H1 (cell line): ENCODE measurements at regions not wholly inside any gene's neighbourhood (a gene's known extent, or its start where the extent isn't known, plus 50 kb on each side); places are given as distances from the start of the nearest gene placed in this dataset.

Experiments
- CTCF ChIA-PET: fragments of 300-600 bp; sonication (Branson Sonifier 250); formaldehyde crosslinking; loops from one replicate; lab custom pipeline; 2021; ENCODE audit not compliant: partially characterized antibody; lab: Charles Lee
- POLR2A ChIA-PET: fragments of 300-600 bp; sonication (Branson Sonifier 250); formaldehyde crosslinking; loops from one replicate; lab custom pipeline; 2021; ENCODE audit warnings: inconsistent platforms; ENCODE audit not compliant: partially characterized antibody; lab: Charles Lee
- DNase-seq, 2 experiments: peaks; one replicate each; pipeline versions ENCODE4 v3.0.0 to v3.0.0-alpha.2; 2010 to 2022; ENCODE audit warnings: low spot score in 2 of 2, low read depth in 1 of 2, mixed read lengths in 1 of 2
- FAIRE-seq: peaks from 2 replicates; lab custom pipeline; 2011; peaks lifted over from hg19 to GRCh38; lab: Jason Lieb, UNC
- H2AFZ ChIP-seq: 2 replicates; pipeline ENCODE4 v1.8.1; 2012; ENCODE audit warnings: low read length, inconsistent platforms
- H2AK5ac ChIP-seq: 2 replicates; pipeline ENCODE4 v1.6.1; 2013; ENCODE audit warnings: low read depth, low read length
- H2BK120ac ChIP-seq: replicated peaks from 2 replicates; pipeline ENCODE3; 2013; ENCODE audit warnings: low read depth, low read length, inconsistent platforms
- H2BK12ac ChIP-seq: 2 replicates; pipeline ENCODE4 v1.6.1; 2013; ENCODE audit warnings: low read depth, low read length
- H2BK15ac ChIP-seq: 2 replicates; pipeline ENCODE4 v1.6.1; 2013; ENCODE audit warnings: low read length
- H2BK20ac ChIP-seq: 2 replicates; pipeline ENCODE4 v1.6.1; 2013; ENCODE audit warnings: low read length
- H2BK5ac ChIP-seq: 2 replicates; pipeline ENCODE4 v1.6.1; 2013; ENCODE audit warnings: low read depth, low read length
- H3K14ac ChIP-seq: 2 replicates; pipeline ENCODE4 v1.6.1; 2013; ENCODE audit warnings: inconsistent platforms; ENCODE audit not compliant: insufficient read length
- H3K18ac ChIP-seq: 2 replicates; pipeline ENCODE4 v1.6.1; 2013; ENCODE audit warnings: low read length; ENCODE audit errors: extremely low read depth
- H3K23ac ChIP-seq: 2 replicates; pipeline ENCODE4 v1.6.1; 2013; ENCODE audit warnings: inconsistent platforms; ENCODE audit not compliant: insufficient read length
- H3K23me2 ChIP-seq: 2 replicates; pipeline ENCODE4 v1.6.1; 2013; ENCODE audit warnings: low read depth, low read length
- H3K27ac ChIP-seq: 2 replicates; pipeline ENCODE4 v1.6.1; 2011; ENCODE audit warnings: low read depth, low read length, inconsistent platforms
- H3K27me3 ChIP-seq, 4 experiments: replicated peaks in 1 of 4; 1 replicate in 1 of 4; 2 replicates in 3 of 4; pipeline versions ENCODE4 v1.6.1 to v1.8.1; 2011 to 2013; ENCODE audit warnings: low read length in 3 of 4, mild to moderate bottlenecking in 3 of 4, inconsistent platforms in 2 of 4, mixed read lengths in 2 of 4, moderate library complexity in 1 of 4; ENCODE audit not compliant: control insufficient read depth in 3 of 4, insufficient read depth in 3 of 4; ENCODE audit errors: extremely low read depth in 1 of 4
- H3K36me3 ChIP-seq, 4 experiments: 2 replicates each; pipeline versions ENCODE4 v1.6.1 to v1.8.1; 2011 to 2013; ENCODE audit warnings: mild to moderate bottlenecking in 4 of 4, low read length in 3 of 4, moderate library complexity in 2 of 4, control low read depth in 1 of 4, inconsistent platforms in 1 of 4; ENCODE audit not compliant: insufficient read depth in 4 of 4, control insufficient read depth in 2 of 4
- H3K4ac ChIP-seq: replicated peaks from 2 replicates; pipeline ENCODE3; 2013; ENCODE audit warnings: low read length, low read depth, mixed read lengths, inconsistent platforms; ENCODE audit not compliant: insufficient read length
- H3K4me1 ChIP-seq, 4 experiments: replicated peaks in 1 of 4; 1 replicate in 1 of 4; 2 replicates in 3 of 4; pipeline versions ENCODE4 v1.6.1 to v1.8.1; 2011 to 2013; ENCODE audit warnings: low read length in 3 of 4, inconsistent platforms in 2 of 4, mixed read lengths in 1 of 4; ENCODE audit not compliant: insufficient read depth in 4 of 4, control insufficient read depth in 3 of 4
- H3K4me2 ChIP-seq, 2 experiments: 2 replicates each; pipeline versions ENCODE4 v1.6.1 to v1.8.1; 2011 to 2013; ENCODE audit warnings: low read depth in 2 of 2, low read length in 2 of 2, control low read depth in 1 of 2, inconsistent platforms in 1 of 2, mild to moderate bottlenecking in 1 of 2; ENCODE audit not compliant: insufficient read depth in 1 of 2
- H3K4me3 ChIP-seq, 4 experiments: fragments of 200-600, 300-600 bp in 1 of 4; sonication (generic), shearing (Covaris generic), sonication (Bioruptor Twin) in 1 of 4; 2 replicates each; pipeline versions ENCODE4 v1.5.1 to v1.8.1; 2011 to 2016; ENCODE audit warnings: low read length in 4 of 4, low read depth in 3 of 4, control low read depth in 2 of 4, inconsistent platforms in 2 of 4, mild to moderate bottlenecking in 2 of 4, mixed read lengths in 1 of 4, moderate library complexity in 1 of 4; ENCODE audit not compliant: insufficient read depth in 2 of 4; ENCODE audit errors: extremely low read depth in 1 of 4
- H3K56ac ChIP-seq: replicated peaks from 2 replicates; pipeline ENCODE3; 2013; ENCODE audit warnings: low read depth, mild to moderate bottlenecking, mixed read lengths, low read length, inconsistent platforms; ENCODE audit not compliant: insufficient read length
- H3K79me1 ChIP-seq: 2 replicates; pipeline ENCODE4 v1.6.1; 2013; ENCODE audit warnings: low read depth, low read length, control low read depth
- H3K79me2 ChIP-seq, 2 experiments: 2 replicates each; pipeline versions ENCODE4 v1.6.1 to v1.8.1; 2012 to 2013; ENCODE audit warnings: low read length in 2 of 2, mild to moderate bottlenecking in 2 of 2, inconsistent platforms in 1 of 2; ENCODE audit not compliant: insufficient read depth in 2 of 2, control insufficient read depth in 1 of 2
- H3K9ac ChIP-seq, 4 experiments: replicated peaks in 1 of 4; 1 replicate in 1 of 4; 2 replicates in 3 of 4; pipeline versions ENCODE4 v1.6.1 to v1.8.1; 2011 to 2013; ENCODE audit warnings: low read depth in 3 of 4, low read length in 3 of 4, control low read depth in 2 of 4, mild to moderate bottlenecking in 2 of 4, moderate library complexity in 2 of 4, inconsistent platforms in 1 of 4; ENCODE audit errors: extremely low read depth in 1 of 4
- H3K9me3 ChIP-seq, 2 experiments: 2 replicates each; pipeline versions ENCODE4 v1.6.1 to v1.8.1; 2012 to 2013; ENCODE audit warnings: mild to moderate bottlenecking in 2 of 2, moderate library complexity in 2 of 2, control low read depth in 1 of 2, inconsistent platforms in 1 of 2, low read depth in 1 of 2, low read length in 1 of 2, mixed read lengths in 1 of 2; ENCODE audit not compliant: insufficient read depth in 2 of 2
- H4K20me1 ChIP-seq, 2 experiments: replicated peaks in 1 of 2; 2 replicates each; pipeline versions ENCODE3 to v1.8.1; 2011 to 2013; ENCODE audit warnings: inconsistent platforms in 2 of 2, low read length in 2 of 2, mild to moderate bottlenecking in 1 of 2; ENCODE audit not compliant: insufficient read depth in 2 of 2, control insufficient read depth in 1 of 2
- H4K5ac ChIP-seq: 2 replicates; pipeline ENCODE4 v1.6.1; 2013; ENCODE audit warnings: low read length, low read depth, mixed read lengths, inconsistent platforms; ENCODE audit not compliant: insufficient read length
- H4K8ac ChIP-seq: 2 replicates; pipeline ENCODE4 v1.8.0; 2013; ENCODE audit warnings: mild to moderate bottlenecking, moderate library complexity, low read length, inconsistent platforms; ENCODE audit not compliant: insufficient read depth; ENCODE audit errors: extremely low read depth
- H4K91ac ChIP-seq: replicated peaks from 2 replicates; pipeline ENCODE3; 2013; ENCODE audit warnings: low read length, mixed read lengths, inconsistent platforms; ENCODE audit not compliant: insufficient read length
- ATF3 ChIP-seq: IDR thresholded peaks from 2 replicates; pipeline ENCODE4 v1.6.1; 2011; ENCODE audit warnings: low read depth, mild to moderate bottlenecking, low read length; ENCODE audit not compliant: insufficient read depth
- BACH1 ChIP-seq: IDR thresholded peaks from 2 replicates; pipeline ENCODE4 v1.6.1; 2012; ENCODE audit warnings: low read length, improper control_type of control experiment
- BCL11A ChIP-seq, 2 experiments: IDR thresholded peaks; one replicate each; pipeline ENCODE4 v1.6.1; 2011; ENCODE audit warnings: low read depth in 2 of 2, low read length in 2 of 2, mild to moderate bottlenecking in 2 of 2
- BRCA1 ChIP-seq: IDR thresholded peaks from 2 replicates; pipeline ENCODE4 v1.6.1; 2012; ENCODE audit warnings: low read depth, low read length, improper control_type of control experiment
- CBX8 ChIP-seq: fragments of 300-800, 300-1000 bp; sonication (generic); IDR thresholded peaks from 2 replicates; pipeline ENCODE4 v1.7.1; 2016; ENCODE audit warnings: low read depth, low read length, borderline replicate concordance
- CHD2 ChIP-seq: IDR thresholded peaks from 2 replicates; pipeline ENCODE4 v1.6.1; 2012; ENCODE audit warnings: low read length, improper control_type of control experiment
- JUND ChIP-seq: IDR thresholded peaks from 2 replicates; pipeline ENCODE4 v1.6.1; 2011; ENCODE audit warnings: mild to moderate bottlenecking, improper control_type of control experiment, low read length
- KDM4A ChIP-seq: IDR thresholded peaks from one replicate; pipeline ENCODE4 v1.7.1; 2012; ENCODE audit warnings: low read depth, mild to moderate bottlenecking, moderate library complexity, low read length, inconsistent platforms; ENCODE audit not compliant: severe bottlenecking
- KDM5A ChIP-seq: fragments of 200-600 bp; IDR thresholded peaks from 2 replicates; pipeline ENCODE4 v1.7.1; 2012; ENCODE audit warnings: mild to moderate bottlenecking, low read length, inconsistent platforms, mixed read lengths
- RNF2 ChIP-seq: fragments of 200-900, 300-1000 bp; sonication (generic); IDR thresholded peaks from 2 replicates; pipeline ENCODE4 v1.7.1; 2016; ENCODE audit warnings: borderline replicate concordance, low read depth, mild to moderate bottlenecking, antibody characterized with exemption, low read length; ENCODE audit not compliant: poor library complexity, severe bottlenecking; ENCODE audit errors: missing control alignments
- SP1 ChIP-seq: IDR thresholded peaks from 2 replicates; pipeline ENCODE4 v1.6.1; 2011; ENCODE audit warnings: low read depth, low read length
- SP4 ChIP-seq: IDR thresholded peaks from 2 replicates; pipeline ENCODE4 v1.6.1; 2012; ENCODE audit warnings: low read length, inconsistent platforms
- TBP ChIP-seq: IDR thresholded peaks from 2 replicates; pipeline ENCODE4 v1.6.1; 2011; ENCODE audit warnings: low read depth, low read length, improper control_type of control experiment
- WGBS, 2 experiments: shearing (Covaris generic) in 1 of 2; methylation state at CpG; one replicate each; pipeline versions ENCODE4 v1.1.6 to v1.1.7; 2013 to 2015; ENCODE audit warnings: low lambda C conversion rate in 2 of 2, mixed read lengths in 2 of 2, inconsistent platforms in 1 of 2, low coverage in 1 of 2, missing lambda C conversion rate in 1 of 2; ENCODE audit not compliant: insufficient replicate concordance in 2 of 2, insufficient coverage in 1 of 2, insufficient read length in 1 of 2; ENCODE audit errors: extremely low coverage in 1 of 2, missing lambda C conversion rate in 1 of 2; 5-methylcytosine and 5-hydroxymethylcytosine counted together

GRCh38 chr2:138269765-138270164, 231.8 kb upstream of the SPOPL start:
- Histone ChIP-seq H3K4ac (no peak overlapping the region), H2BK20ac (no peak overlapping the region), H4K5ac (no peak overlapping the region), H3K27me3 (no peaks in the 10 kb centered on the region), H3K9me3 (no peaks in the 10 kb centered on the region), H4K20me1 (no peaks in the 10 kb centered on the region), H2BK5ac (no peak overlapping the region), H3K14ac (no peak overlapping the region), H3K4me2 (no peak overlapping the region), H2BK15ac (no peak overlapping the region), H2AFZ (no peak overlapping the region), H2AK5ac (no peak overlapping the region), H3K4me1 (peaks cover 0 to 21% (median 3%) of the 10 kb centered on the region in 4 experiments; a peak in 2 of 7 replicates), H4K8ac (no peak overlapping the region), H3K23ac (no peak overlapping the region), H4K91ac (no peak overlapping the region), H2BK12ac (no peak overlapping the region), H3K23me2 (no peaks in the 10 kb centered on the region), H3K79me1 (no peaks in the 10 kb centered on the region), H3K18ac (no peak overlapping the region), H3K79me2 (no peaks in the 10 kb centered on the region), H3K36me3 (no peaks in the 10 kb centered on the region), H3K56ac (no peak overlapping the region), H3K9ac (no peak overlapping the region), H3K27ac (no peak overlapping the region), H2BK120ac (no peak overlapping the region), H3K4me3 (no peak overlapping the region)
- FAIRE-seq: no peak
- CTCF ChIA-PET: interaction anchor here (1.0 to 1.6 kb wide), 2 partner anchors 178 to 322 kb away, joined by 3 read pairs; no protein-coding TSS in a partner anchor
- 89% methylated on average over 1 of the region's 1 CpG; no CpG with 5 or more reads in 1 of the 2 experiments for WGBS, 2 experiments
- POLR2A ChIA-PET: no interaction called here
- no peak for DNase-seq
- TF ChIP-seq BRCA1: no peak
- TF ChIP-seq KDM4A: no peak
- TF ChIP-seq RNF2: no peak
- no peak for TF ChIP-seq ATF3
- TF ChIP-seq BACH1: no peak
- TF ChIP-seq SP4: no peak
- no peak for TF ChIP-seq JUND
- no peak for TF ChIP-seq CHD2
- no peak for TF ChIP-seq TBP
- no peak for TF ChIP-seq BCL11A (IDR thresholded peaks at IDR 0.05; ENCODE audit: low read depth in 2 of 2, low read length in 2 of 2)
- no peak for TF ChIP-seq SP1
- TF ChIP-seq KDM5A: no peak
- no peak for TF ChIP-seq CBX8
